PFSK-1 (cell line): ENCODE measurements at regions not wholly inside any gene's neighbourhood (a gene's known extent, or its start where the extent isn't known, plus 50 kb on each side); places are given as distances from the start of the nearest gene placed in this dataset.

Source experiments
- FOXP2 ChIP-seq: optimal IDR thresholded peaks from 2 replicates; pipeline ENCODE3; 2011; ENCODE audit warnings: borderline replicate concordance, control low read depth, inconsistent platforms; ENCODE audit not compliant: insufficient read depth; ENCODE audit errors: extremely low read length, extremely low read depth
- POLR2AphosphoS5 ChIP-seq: IDR thresholded peaks from 2 replicates; pipeline ENCODE4 v1.6.1; 2012; ENCODE audit warnings: low read depth, mild to moderate bottlenecking, control low read depth, low read length, moderate library complexity
- REST ChIP-seq, 2 experiments: IDR thresholded peaks; 2 replicates each; pipeline versions ENCODE4 v1.6.1 to v1.8.0; 2011 to 2012; ENCODE audit warnings: low read depth in 2 of 2, low read length in 2 of 2, control low read depth in 1 of 2, inconsistent platforms in 1 of 2, mild to moderate bottlenecking in 1 of 2, moderate library complexity in 1 of 2; ENCODE audit not compliant: insufficient read depth in 1 of 2
- SIN3A ChIP-seq: IDR thresholded peaks from 2 replicates; pipeline ENCODE4 v1.6.1; 2012; ENCODE audit warnings: mild to moderate bottlenecking, low read length, moderate library complexity, borderline replicate concordance; ENCODE audit not compliant: insufficient read depth
- TAF1 ChIP-seq: IDR thresholded peaks from 2 replicates; pipeline ENCODE4 v1.6.1; 2012; ENCODE audit warnings: low read length, control low read depth, borderline replicate concordance; ENCODE audit not compliant: insufficient read depth

- no peak for TF ChIP-seq REST (IDR thresholded peaks at IDR 0.05; ENCODE audit: insufficient read depth in 1 of 2, low read depth in 2 of 2, low read length in 2 of 2)
- no peak for TF ChIP-seq POLR2AphosphoS5
- TF ChIP-seq TAF1: no peak
- TF ChIP-seq SIN3A: no peak
- no peak for TF ChIP-seq FOXP2
Observed at GRCh38 chr5:72721844-72722243, 94.6 kb upstream of the TNPO1 start.

DNA sequence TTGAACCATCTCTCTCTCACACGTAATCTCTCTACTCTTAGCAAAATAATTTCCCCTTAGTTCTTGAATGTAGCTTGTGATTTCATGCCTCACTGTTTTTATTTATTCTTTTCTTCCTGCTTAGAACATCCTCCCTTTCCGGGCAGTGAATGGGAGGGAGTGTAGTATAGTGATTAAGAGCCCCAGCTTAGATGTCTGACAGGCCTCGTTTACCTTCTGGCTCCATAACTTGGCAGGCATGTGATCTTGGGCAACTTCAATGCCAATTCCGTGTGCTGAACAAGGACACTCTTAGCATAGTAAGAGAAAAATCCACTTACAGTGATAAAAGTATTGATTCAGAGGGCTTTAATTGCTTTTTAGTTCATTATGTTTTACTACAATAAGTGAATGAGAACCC, 96.3 kb upstream of the TNPO1 start:
- TF ChIP-seq SIN3A (no peak), TAF1 (no peak), REST (IDR thresholded peaks at IDR 0.05; ENCODE audit: insufficient read depth in 1 of 2, low read depth in 2 of 2, low read length in 2 of 2) (no peak), FOXP2 (no peak), POLR2AphosphoS5 (no peak)

DNA sequence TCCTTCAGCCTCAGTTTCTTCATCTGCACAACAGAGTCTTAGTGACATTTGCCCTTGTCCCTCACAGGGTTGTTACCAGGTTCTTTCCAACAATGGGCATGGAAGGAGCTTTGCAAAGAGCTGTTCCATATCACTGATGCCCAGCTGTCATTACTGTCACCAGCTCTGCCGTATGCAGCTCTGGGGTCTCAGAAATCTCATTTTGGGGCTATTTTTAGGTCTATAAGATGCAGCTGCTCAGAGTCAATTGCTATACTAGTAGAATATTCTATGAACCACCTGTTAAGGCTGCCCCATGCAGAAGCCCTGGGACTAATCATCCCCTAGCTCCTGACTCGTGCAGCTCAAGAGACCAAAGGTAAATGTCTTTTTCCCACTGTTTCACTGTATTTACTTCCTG, 105.1 kb upstream of the TNPO1 start:
- TF ChIP-seq REST (IDR thresholded peaks at IDR 0.05; ENCODE audit: insufficient read depth in 1 of 2, low read depth in 2 of 2, low read length in 2 of 2) (no peak), POLR2AphosphoS5 (no peak), SIN3A (no peak), TAF1 (no peak), FOXP2 (no peak)

- TF ChIP-seq REST (IDR thresholded peaks at IDR 0.05; ENCODE audit: insufficient read depth in 1 of 2, low read depth in 2 of 2, low read length in 2 of 2): no peak
Observed at GRCh38 chr5:72709341-72709740, 107.1 kb upstream of the TNPO1 start.

DNA sequence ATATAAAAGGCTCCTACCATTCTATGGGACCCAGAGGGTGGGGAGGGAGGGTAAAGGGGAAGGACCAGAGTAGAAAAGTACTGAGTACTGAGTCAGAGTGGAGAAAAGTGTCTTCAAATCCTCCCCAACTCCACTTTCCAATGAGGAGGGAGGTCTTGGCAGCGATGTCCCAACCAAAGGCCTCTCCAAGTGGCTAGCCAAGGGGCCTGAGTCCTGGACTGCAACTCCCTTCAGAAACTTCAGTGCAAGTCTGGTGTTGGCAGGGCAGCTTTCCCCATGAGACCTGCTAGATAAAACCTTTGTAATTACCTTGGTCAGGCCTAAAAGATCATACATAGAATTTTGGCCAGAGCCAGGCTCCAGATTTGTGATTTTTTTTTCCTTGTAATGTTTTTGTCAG, 111.3 kb upstream of the TNPO1 start:
- TF ChIP-seq REST (IDR thresholded peaks at IDR 0.05; ENCODE audit: insufficient read depth in 1 of 2, low read depth in 2 of 2, low read length in 2 of 2) (no peak), SIN3A (no peak), TAF1 (no peak), FOXP2 (no peak), POLR2AphosphoS5 (no peak)
